Endodermal cell (in vitro differentiated cells): ENCODE measurements at regions not wholly inside any gene's neighbourhood (a gene's known extent, or its start where the extent isn't known, plus 50 kb on each side); places are given as distances from the start of the nearest gene placed in this dataset.

ENCODE experiments used
- DNase-seq: peaks from one replicate; pipeline ENCODE4 v3.0.0-alpha.2; 2017
- H3K27ac ChIP-seq: 2 replicates; pipeline ENCODE4 v1.5.1; 2013; ENCODE audit warnings: mild to moderate bottlenecking, low read depth, low read length, moderate library complexity
- H3K27me3 ChIP-seq: 2 replicates; pipeline ENCODE4 v1.6.1; 2013; ENCODE audit warnings: mild to moderate bottlenecking, low read length, moderate library complexity; ENCODE audit not compliant: insufficient read depth, control insufficient read depth, poor library complexity, severe bottlenecking
- H3K36me3 ChIP-seq: 2 replicates; pipeline ENCODE4 v1.7.0; 2013; ENCODE audit warnings: mild to moderate bottlenecking, low read length, moderate library complexity; ENCODE audit not compliant: control insufficient read depth, insufficient read depth
- H3K4me1 ChIP-seq: one replicate; pipeline ENCODE4 v1.7.0; 2013; ENCODE audit warnings: low read length; ENCODE audit not compliant: control insufficient read depth, insufficient read depth
- H3K4me3 ChIP-seq: 2 replicates; pipeline ENCODE4 v1.5.1; 2013; ENCODE audit warnings: mild to moderate bottlenecking, low read length, moderate library complexity
- H3K9ac ChIP-seq: 2 replicates; pipeline ENCODE4 v1.6.1; 2013; ENCODE audit warnings: mild to moderate bottlenecking, low read length, moderate library complexity; ENCODE audit not compliant: poor library complexity, severe bottlenecking; ENCODE audit errors: extremely low read depth
- H3K9me3 ChIP-seq: 2 replicates; pipeline ENCODE4 v1.6.1; 2013; ENCODE audit warnings: mild to moderate bottlenecking, low read length, moderate library complexity; ENCODE audit not compliant: control insufficient read depth
- H3K27ac Mint-ChIP-seq: 2 replicates; pipeline ENCODE4 v1.8.0; 2020; ENCODE audit warnings: mixed read lengths
- H3K27me3 Mint-ChIP-seq: 2 replicates; pipeline ENCODE4 v1.8.0; 2021; ENCODE audit warnings: mild to moderate bottlenecking, mixed read lengths; ENCODE audit not compliant: insufficient read depth
- H3K36me3 Mint-ChIP-seq: 2 replicates; pipeline ENCODE4 v1.8.0; 2020; ENCODE audit warnings: low read depth, mixed read lengths
- H3K4me1 Mint-ChIP-seq: 2 replicates; pipeline ENCODE4 v1.8.0; 2020; ENCODE audit warnings: mixed read lengths
- H3K4me3 Mint-ChIP-seq: 2 replicates; pipeline ENCODE4 v1.8.0; 2020; ENCODE audit warnings: mild to moderate bottlenecking, moderate library complexity, mixed read lengths
- H3K9me3 Mint-ChIP-seq: 2 replicates; pipeline ENCODE4 v1.8.0; 2020; ENCODE audit warnings: mild to moderate bottlenecking, mixed read lengths
- CTCF ChIP-seq: fragments of 200-600 bp; sonication (generic); conservative IDR thresholded peaks from 2 replicates; pipeline ENCODE4 v1.5.0; 2021; ENCODE audit warnings: antibody characterized with exemption, mild to moderate bottlenecking
- WGBS, 2 experiments: methylation state at CpG; one replicate each; pipeline versions ENCODE4 v1.1.5 to v1.1.7; 2013; ENCODE audit warnings: missing lambda C conversion rate in 2 of 2, mixed read lengths in 1 of 2; ENCODE audit not compliant: insufficient coverage in 1 of 2, insufficient read length in 1 of 2; 5-methylcytosine and 5-hydroxymethylcytosine counted together

GRCh38 chr10:78860260-78860914 is 208.4 kb upstream of the ZMIZ1 start:
- no peak for TF ChIP-seq CTCF
- Mint-ChIP-seq H3K36me3 (no peaks in the 10 kb centered on the region), H3K4me1 (peaks cover 7% of the 10 kb centered on the region), H3K27me3 (peaks cover 12% of the 10 kb centered on the region), H3K9me3 (no peaks in the 10 kb centered on the region), H3K27ac (no peak overlapping the region), H3K4me3 (no peak overlapping the region)
- no peak overlapping the region for H3K27ac ChIP-seq
- DNase-seq, result no peak
- no peaks in the 10 kb centered on the region for H3K9me3 ChIP-seq
- 82 to 92% methylated on average over 4 to 7 of the region's 7 CpGs for WGBS, 2 experiments
- no peaks in the 10 kb centered on the region for H3K4me1 ChIP-seq
- H3K4me3 ChIP-seq, result no peak overlapping the region
- H3K27me3 ChIP-seq, result no peaks in the 10 kb centered on the region
- H3K36me3 ChIP-seq, result no peaks in the 10 kb centered on the region
- no peak overlapping the region for H3K9ac ChIP-seq

- no peak for TF ChIP-seq CTCF
Observed at GRCh38 chr10:78861529-78862327, 207.0 kb upstream of the ZMIZ1 start.

DNA sequence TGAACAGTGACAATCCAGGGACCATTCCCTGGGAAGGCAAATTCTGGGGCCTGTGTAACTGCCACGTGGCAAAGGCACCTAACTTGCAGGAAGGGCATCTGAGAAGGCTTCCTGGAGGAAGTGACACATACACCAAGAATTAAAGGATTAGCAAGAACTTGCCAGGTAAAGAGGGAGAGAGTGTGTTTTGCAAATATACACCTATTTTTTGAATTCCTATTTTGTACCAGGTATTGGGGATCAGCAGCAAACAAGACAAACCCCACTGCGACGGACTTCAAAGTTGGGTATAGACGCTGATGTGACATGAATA is 206.5 kb upstream of the ZMIZ1 start:
- Histone ChIP-seq H3K9me3 (no peaks in the 10 kb centered on the region), H3K27me3 (no peaks in the 10 kb centered on the region), H3K4me3 (no peak overlapping the region), H3K9ac (no peak overlapping the region), H3K36me3 (no peaks in the 10 kb centered on the region), H3K4me1 (no peaks in the 10 kb centered on the region), H3K27ac (no peak overlapping the region)
- Mint-ChIP-seq H3K9me3 (no peaks in the 10 kb centered on the region), H3K4me1 (peaks cover 7% of the 10 kb centered on the region), H3K27me3 (peaks cover 15% of the 10 kb centered on the region), H3K4me3 (no peak overlapping the region), H3K36me3 (no peaks in the 10 kb centered on the region), H3K27ac (no peak overlapping the region)
- no peak for DNase-seq
- 86 to 87% methylated on average over 4 of the region's 4 CpGs for WGBS, 2 experiments
- no peak for TF ChIP-seq CTCF

More at GRCh38 chr10:78861529-78862327, 207.0 kb upstream of the ZMIZ1 start:
- H3K4me1 Mint-ChIP-seq, result peaks cover 7% of the 10 kb centered on the region
- peaks cover 13% of the 10 kb centered on the region for H3K27me3 Mint-ChIP-seq
- Histone ChIP-seq H3K4me1 (no peaks in the 10 kb centered on the region), H3K9ac (no peak overlapping the region), H3K4me3 (no peak overlapping the region), H3K9me3 (no peaks in the 10 kb centered on the region), H3K27me3 (no peaks in the 10 kb centered on the region), H3K36me3 (no peaks in the 10 kb centered on the region), H3K27ac (no peak overlapping the region)
- DNase-seq, result no peak
- H3K4me3 Mint-ChIP-seq, result no peak overlapping the region
- no peak overlapping the region for H3K27ac Mint-ChIP-seq
- WGBS, 2 experiments, result 91 to 93% methylated on average over 4 to 5 of the region's 5 CpGs
- no peaks in the 10 kb centered on the region for H3K36me3 Mint-ChIP-seq
- no peaks in the 10 kb centered on the region for H3K9me3 Mint-ChIP-seq
